ENCODE measurements at regions not wholly inside any gene's neighbourhood (a gene's known extent, or its start where the extent isn't known, plus 50 kb on each side); places are given as distances from the start of the nearest gene placed in this dataset.

- no peak for TF ChIP-seq POLR2A (IDR thresholded peaks at IDR 0.05)
- TF ChIP-seq, protein P1, sequence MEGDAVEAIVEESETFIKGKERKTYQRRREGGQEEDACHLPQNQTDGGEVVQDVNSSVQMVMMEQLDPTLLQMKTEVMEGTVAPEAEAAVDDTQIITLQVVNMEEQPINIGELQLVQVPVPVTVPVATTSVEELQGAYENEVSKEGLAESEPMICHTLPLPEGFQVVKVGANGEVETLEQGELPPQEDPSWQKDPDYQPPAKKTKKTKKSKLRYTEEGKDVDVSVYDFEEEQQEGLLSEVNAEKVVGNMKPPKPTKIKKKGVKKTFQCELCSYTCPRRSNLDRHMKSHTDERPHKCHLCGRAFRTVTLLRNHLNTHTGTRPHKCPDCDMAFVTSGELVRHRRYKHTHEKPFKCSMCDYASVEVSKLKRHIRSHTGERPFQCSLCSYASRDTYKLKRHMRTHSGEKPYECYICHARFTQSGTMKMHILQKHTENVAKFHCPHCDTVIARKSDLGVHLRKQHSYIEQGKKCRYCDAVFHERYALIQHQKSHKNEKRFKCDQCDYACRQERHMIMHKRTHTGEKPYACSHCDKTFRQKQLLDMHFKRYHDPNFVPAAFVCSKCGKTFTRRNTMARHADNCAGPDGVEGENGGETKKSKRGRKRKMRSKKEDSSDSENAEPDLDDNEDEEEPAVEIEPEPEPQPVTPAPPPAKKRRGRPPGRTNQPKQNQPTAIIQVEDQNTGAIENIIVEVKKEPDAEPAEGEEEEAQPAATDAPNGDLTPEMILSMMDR (IDR thresholded peaks at IDR 0.05), result no peak
These were observed 127.9 kb upstream of the BNIP2 start for GRCh38 chr15:59817053-59817452.

Data from lower leg skin (tissue), 3 donors.